ENCODE measurements at regions not wholly inside any gene's neighbourhood (a gene's known extent, or its start where the extent isn't known, plus 50 kb on each side); places are given as distances from the start of the nearest gene placed in this dataset.

GRCh38 chr18:55780586-55781071 lies 192.6 kb upstream of the TCF4 start:
- TF ChIP-seq YY1 (IDR thresholded peaks at IDR 0.05; ENCODE audit: insufficient read depth, insufficient read length) (no peak), ZNF274 (IDR thresholded peaks at IDR 0.05; ENCODE audit: low read depth, low read length) (no peak), SUZ12 (IDR thresholded peaks at IDR 0.05; ENCODE audit: extremely low read depth, insufficient read depth, insufficient read length) (no peak)
